ENCODE measurements at regions not wholly inside any gene's neighbourhood (a gene's known extent, or its start where the extent isn't known, plus 50 kb on each side); places are given as distances from the start of the nearest gene placed in this dataset.

GRCh38 chr17:55961386-55961785 lies 191.9 kb upstream of the ANKFN1 start:
- DNase-seq (ENCODE audit: low spot score in 2 of 2): no peak
- H3K27ac ChIP-seq: no peak overlapping the region
- H3K4me3 ChIP-seq: no peak overlapping the region
- no peaks in the 10 kb centered on the region for H3K9me3 ChIP-seq
- no peaks in the 10 kb centered on the region for H3K27me3 ChIP-seq
- no peaks in the 10 kb centered on the region for H3K4me1 ChIP-seq
- H3K36me3 ChIP-seq: no peaks in the 10 kb centered on the region
- TF ChIP-seq POLR2AphosphoS5 (IDR thresholded peaks at IDR 0.05) (no peak), POLR2A (IDR thresholded peaks at IDR 0.05) (no peak)
- TF ChIP-seq, protein P1, sequence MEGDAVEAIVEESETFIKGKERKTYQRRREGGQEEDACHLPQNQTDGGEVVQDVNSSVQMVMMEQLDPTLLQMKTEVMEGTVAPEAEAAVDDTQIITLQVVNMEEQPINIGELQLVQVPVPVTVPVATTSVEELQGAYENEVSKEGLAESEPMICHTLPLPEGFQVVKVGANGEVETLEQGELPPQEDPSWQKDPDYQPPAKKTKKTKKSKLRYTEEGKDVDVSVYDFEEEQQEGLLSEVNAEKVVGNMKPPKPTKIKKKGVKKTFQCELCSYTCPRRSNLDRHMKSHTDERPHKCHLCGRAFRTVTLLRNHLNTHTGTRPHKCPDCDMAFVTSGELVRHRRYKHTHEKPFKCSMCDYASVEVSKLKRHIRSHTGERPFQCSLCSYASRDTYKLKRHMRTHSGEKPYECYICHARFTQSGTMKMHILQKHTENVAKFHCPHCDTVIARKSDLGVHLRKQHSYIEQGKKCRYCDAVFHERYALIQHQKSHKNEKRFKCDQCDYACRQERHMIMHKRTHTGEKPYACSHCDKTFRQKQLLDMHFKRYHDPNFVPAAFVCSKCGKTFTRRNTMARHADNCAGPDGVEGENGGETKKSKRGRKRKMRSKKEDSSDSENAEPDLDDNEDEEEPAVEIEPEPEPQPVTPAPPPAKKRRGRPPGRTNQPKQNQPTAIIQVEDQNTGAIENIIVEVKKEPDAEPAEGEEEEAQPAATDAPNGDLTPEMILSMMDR (IDR thresholded peaks at IDR 0.05): no peak
- intact Hi-C loops (cut with DNase I; ENCODE audit: low total_unique reads): loop anchor here (5.0 kb wide), 2 partner anchors 551 to 656 kb away; no protein-coding TSS in a partner anchor

GRCh38 chr17:55962951-55963401 lies 190.3 kb upstream of the ANKFN1 start:
- no peak overlapping the region for H3K27ac ChIP-seq
- DNase-seq (ENCODE audit: low spot score in 2 of 2): peak in 1 of 2 donors; percentile 21
- no peaks in the 10 kb centered on the region for H3K9me3 ChIP-seq
- H3K36me3 ChIP-seq: no peaks in the 10 kb centered on the region
- intact Hi-C loops (cut with DNase I; ENCODE audit: low total_unique reads): loop anchor here (5.0 kb wide), 2 partner anchors 549 to 654 kb away; no protein-coding TSS in a partner anchor
- TF ChIP-seq, protein P1 (IDR thresholded peaks at IDR 0.05): no peak
- no peak for TF ChIP-seq POLR2AphosphoS5 (IDR thresholded peaks at IDR 0.05)
- no peak for TF ChIP-seq POLR2A (IDR thresholded peaks at IDR 0.05)
- H3K4me3 ChIP-seq: no peak overlapping the region
- H3K27me3 ChIP-seq: no peaks in the 10 kb centered on the region
- no peaks in the 10 kb centered on the region for H3K4me1 ChIP-seq

GRCh38 chr17:55964191-55964590 lies 189.1 kb upstream of the ANKFN1 start:
- no peak overlapping the region for H3K27ac ChIP-seq
- H3K36me3 ChIP-seq: no peaks in the 10 kb centered on the region
- TF ChIP-seq POLR2A (IDR thresholded peaks at IDR 0.05) (no peak), POLR2AphosphoS5 (IDR thresholded peaks at IDR 0.05) (no peak)
- TF ChIP-seq, protein P1 (IDR thresholded peaks at IDR 0.05): no peak
- intact Hi-C loops (cut with DNase I; ENCODE audit: low total_unique reads): loop anchor here (5.0 kb wide), 2 partner anchors 548 to 653 kb away; no protein-coding TSS in a partner anchor
- no peaks in the 10 kb centered on the region for H3K9me3 ChIP-seq
- DNase-seq (ENCODE audit: low spot score in 2 of 2): no peak
- H3K4me3 ChIP-seq: no peak overlapping the region
- H3K27me3 ChIP-seq: no peaks in the 10 kb centered on the region
- no peaks in the 10 kb centered on the region for H3K4me1 ChIP-seq

- Histone ChIP-seq H3K4me1 (no peaks in the 10 kb centered on the region), H3K9me3 (no peaks in the 10 kb centered on the region), H3K27ac (no peak overlapping the region), H3K4me3 (no peak overlapping the region), H3K36me3 (no peaks in the 10 kb centered on the region), H3K27me3 (no peaks in the 10 kb centered on the region)
- no peak for DNase-seq (ENCODE audit: low spot score in 2 of 2)
- intact Hi-C loops (cut with DNase I; ENCODE audit: low total_unique reads): no loop called here
- TF ChIP-seq, protein P1 (IDR thresholded peaks at IDR 0.05): no peak
- TF ChIP-seq POLR2AphosphoS5 (IDR thresholded peaks at IDR 0.05) (no peak), POLR2A (IDR thresholded peaks at IDR 0.05) (no peak)
These were observed 188.2 kb upstream of the ANKFN1 start for GRCh38 chr17:55965051-55965450.

DNA sequence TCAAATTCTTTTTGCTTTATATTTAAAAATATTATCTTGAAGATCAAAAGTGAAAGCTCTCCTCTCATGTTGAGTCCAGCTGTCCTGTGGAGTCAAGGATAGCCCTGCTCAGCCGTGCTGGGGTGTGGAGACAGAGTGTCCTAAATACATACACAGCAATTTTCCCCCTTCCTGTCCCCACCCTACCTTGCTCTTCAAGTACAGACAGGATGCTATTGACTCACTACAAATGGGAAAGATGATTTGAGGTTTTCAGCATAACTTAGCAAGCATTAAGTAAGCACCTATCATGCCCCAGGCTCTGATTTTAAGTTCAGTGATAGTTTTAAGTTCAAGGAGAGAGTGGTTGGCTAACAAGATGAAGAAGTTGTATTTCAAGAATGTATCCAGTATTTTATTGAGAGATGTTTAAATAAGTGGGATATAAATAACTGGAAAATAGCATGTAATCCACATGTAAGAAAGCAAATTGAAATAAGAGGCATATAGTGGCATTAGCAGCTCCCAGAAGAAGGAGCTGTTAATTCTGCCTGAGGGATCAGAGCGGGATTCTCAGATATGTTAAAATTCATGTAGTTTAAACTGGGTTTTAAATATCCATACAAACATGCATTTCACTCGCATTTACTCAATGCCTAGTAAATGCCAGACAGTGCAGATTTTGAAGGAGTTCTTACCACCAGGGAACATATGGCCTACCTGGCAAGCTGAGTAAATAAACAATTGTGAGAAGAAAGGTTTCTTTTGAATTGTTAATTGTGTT lies 183.5 kb upstream of the ANKFN1 start:
- no peak overlapping the region for H3K27ac ChIP-seq
- no peaks in the 10 kb centered on the region for H3K36me3 ChIP-seq
- H3K27me3 ChIP-seq: no peaks in the 10 kb centered on the region
- intact Hi-C loops (cut with DNase I; ENCODE audit: low total_unique reads): no loop called here
- no peaks in the 10 kb centered on the region for H3K4me1 ChIP-seq
- TF ChIP-seq POLR2AphosphoS5 (IDR thresholded peaks at IDR 0.05): no peak
- TF ChIP-seq, protein P1 (IDR thresholded peaks at IDR 0.05): no peak
- TF ChIP-seq POLR2A (IDR thresholded peaks at IDR 0.05): no peak
- no peak overlapping the region for H3K4me3 ChIP-seq
- H3K9me3 ChIP-seq: no peaks in the 10 kb centered on the region
- no peak for DNase-seq (ENCODE audit: low spot score in 2 of 2)

All from breast epithelium (tissue), 4 donors.